ENCODE measurements at regions not wholly inside any gene's neighbourhood (a gene's known extent, or its start where the extent isn't known, plus 50 kb on each side); places are given as distances from the start of the nearest gene placed in this dataset.

DNA sequence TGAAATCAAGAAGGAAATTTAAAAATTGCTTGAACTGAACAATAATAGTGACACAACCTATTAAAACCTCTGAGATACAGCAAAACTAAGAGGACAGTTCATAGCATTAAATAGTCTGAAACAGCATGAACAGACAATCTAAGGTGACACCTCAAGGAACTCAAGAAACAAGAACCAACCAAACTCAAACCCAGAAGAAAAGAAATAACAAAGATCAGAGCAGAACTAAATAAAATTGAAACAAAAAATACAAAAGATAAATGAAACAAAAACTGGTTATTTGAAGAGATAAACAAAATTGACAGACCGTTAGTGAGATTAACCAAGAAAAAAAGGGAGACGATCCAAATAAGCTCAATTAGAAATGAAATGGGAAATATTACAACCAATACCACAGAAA is 122.8 kb upstream of the TOP3B start:
- intact Hi-C loops (cut with micrococcal nuclease) = no loop called here
- no peak for DNase-seq
- ATAC-seq = no peak

DNA sequence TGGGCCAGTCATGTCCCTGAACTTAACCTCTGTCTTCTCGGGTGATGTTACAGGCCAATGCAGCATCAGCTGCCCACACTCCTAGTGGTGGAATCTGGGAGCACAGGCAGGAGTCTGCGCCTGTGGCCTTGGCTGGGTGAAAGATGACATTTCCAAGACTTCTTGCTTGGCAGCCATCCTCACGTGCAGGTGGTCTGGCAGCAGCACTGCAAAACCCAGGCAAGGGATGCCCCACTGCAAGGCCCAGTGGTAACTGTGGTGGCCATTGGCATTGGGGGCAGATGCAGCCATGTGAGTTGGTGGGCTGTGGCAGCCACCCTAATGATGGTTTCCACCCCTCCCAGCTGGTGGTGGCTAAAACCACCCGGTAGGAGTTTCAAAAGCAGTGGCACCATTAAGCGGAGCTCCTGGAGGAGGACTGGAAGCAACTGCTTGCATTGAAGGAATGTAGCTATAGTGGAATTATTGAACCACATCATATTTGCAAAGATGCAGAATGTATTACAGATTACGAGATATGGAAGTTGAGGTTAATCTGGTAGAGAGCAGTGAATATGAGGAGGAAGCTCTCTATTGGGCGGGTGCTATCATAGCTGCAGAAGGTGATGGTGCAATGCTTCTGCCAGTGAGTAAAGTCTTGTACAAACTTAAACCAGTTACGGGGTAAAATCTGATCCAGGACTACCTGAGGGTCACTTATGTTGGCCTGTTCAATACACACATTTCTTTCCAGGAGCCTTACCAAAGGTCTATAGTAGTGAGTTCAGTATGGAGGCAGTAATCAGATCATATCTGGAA is 120.7 kb upstream of the TOP3B start:
- DNase-seq = no peak
- intact Hi-C loops (cut with micrococcal nuclease) = no loop called here

DNA sequence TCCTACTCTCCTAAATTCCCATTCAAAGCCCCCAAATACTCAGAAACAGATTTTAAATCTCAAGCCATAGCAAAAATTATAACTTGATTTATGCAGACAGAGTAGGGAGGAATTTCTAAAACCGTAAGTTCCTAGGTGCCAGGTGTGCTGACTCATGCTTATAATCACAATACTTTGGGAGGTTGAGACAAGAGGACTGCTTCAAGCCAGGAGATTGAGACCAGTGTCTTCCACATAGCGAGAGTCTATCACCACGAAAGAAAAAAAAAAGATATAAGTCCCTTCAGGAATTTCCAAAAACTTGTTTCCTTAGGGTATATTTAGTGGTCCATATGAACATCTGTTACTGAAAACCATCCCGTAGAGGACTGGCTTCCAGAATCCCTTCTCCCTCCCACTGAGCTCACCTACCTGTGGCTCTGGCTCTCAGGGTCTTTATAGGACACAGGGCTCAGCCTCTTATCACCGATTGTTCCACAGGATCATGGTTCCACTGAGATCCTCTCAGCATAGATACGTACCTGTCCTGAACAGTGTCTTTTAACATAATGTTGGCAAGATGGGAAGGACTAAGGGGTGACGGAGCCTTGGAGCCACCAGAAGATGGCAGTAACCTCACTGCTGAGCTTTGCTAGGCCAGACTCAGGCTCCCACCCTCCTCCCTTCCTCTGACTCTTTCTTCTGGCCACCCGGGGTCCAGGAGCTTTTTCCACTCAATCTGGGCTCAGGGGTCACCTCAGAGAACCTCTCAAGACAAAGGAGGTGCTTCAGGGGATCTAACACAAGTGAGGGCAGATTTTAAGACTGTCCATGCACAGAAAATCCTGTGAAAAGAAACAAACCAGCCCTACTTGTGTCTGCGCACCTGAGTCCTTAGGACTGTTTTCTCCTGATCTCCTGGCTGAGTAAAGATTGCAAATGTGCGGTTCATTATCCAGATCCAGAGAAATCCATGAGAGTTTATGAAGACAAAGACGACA is 117.5 kb upstream of the TOP3B start:
- DNase-seq (no peak), ATAC-seq (no peak)
- intact Hi-C loops (cut with micrococcal nuclease) = no loop called here

More for the DNA sequence above, 120.7 kb upstream of the TOP3B start:
- no peak for ATAC-seq

DNA sequence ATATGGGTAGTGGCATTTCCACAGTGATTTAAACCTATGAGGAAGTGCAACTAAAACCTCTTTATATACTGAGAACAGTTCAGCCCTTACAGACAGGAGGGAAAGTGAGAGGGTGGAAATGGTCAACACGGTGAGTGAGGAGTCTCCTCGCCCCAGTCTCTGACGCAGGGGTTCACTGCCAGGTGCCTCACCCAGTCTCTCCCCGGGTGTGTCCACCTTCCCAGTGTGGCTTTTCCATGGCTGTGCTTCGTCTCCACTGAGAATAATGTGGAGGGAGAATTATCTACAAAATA is 116.6 kb upstream of the TOP3B start:
- intact Hi-C loops (cut with micrococcal nuclease) = no loop called here
- DNase-seq (no peak), ATAC-seq (no peak)

DNA sequence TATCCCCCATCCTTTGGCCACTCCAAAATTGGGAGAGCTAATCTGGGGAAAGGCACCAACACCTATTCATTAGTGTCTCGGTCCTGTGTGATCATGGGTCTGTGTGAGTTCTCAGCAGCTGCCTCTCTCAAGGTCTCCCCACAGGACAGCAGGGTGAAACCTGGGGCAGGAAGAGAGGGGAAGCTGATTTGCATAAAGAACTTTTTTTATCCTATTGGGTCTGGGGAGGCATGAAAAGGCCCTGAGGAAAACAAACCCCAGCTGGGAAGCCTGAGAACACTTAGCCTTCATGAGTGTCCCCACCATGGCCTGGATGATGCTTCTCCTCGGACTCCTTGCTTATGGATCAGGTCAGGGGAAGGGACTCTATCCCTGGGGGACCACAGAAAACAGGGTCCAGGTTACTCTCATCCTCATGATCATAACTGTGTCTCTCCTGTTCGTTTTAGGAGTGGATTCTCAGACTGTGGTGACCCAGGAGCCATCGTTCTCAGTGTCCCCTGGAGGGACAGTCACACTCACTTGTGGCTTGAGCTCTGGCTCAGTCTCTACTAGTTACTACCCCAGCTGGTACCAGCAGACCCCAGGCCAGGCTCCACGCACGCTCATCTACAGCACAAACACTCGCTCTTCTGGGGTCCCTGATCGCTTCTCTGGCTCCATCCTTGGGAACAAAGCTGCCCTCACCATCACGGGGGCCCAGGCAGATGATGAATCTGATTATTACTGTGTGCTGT is 116.0 kb upstream of the TOP3B start:
- ATAC-seq = no peak
- intact Hi-C loops (cut with micrococcal nuclease) = no loop called here
- no peak for DNase-seq

DNA sequence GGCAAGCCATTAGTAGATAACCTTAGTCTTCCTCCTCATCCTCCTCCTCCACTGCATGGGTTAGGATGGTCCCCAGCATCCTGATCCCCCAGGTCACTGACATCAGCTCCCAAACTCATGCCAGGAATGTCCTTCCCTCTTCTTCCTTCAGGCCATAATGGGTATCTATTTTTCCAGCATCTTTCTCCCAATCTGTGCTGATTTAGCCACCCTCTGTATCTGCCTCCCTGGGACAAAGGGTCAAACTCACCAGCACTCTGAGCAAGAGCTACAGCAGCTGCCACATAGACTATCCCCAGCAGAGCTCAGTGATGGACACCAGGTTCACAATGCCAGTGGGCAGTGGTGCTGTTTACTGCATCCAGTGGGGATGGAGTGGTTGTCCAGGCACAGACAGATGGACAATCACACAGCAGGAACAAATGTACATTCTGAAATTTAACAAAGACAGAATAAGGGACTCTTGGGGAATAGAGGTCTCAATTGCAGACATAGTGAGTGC is 115.2 kb upstream of the TOP3B start:
- DNase-seq = no peak
- intact Hi-C loops (cut with micrococcal nuclease) = no loop called here
- ATAC-seq = no peak

DNA sequence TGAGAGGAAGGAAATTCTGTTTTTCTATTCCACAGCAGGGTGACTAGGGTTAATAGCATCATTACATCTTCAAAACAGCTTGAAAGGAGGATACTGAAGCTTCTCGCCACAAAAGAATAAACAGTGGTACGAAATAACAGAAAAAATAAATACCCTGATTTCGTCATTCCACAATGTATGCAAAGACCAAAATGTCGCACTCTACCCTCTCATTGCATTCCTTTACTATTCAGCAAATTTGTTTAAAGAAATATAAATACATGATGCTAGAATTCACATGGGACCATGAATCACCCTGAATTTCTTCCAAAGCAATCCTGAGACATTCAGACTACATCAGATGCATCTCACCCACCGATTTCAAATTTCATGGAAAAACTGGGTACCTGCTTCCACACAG is 112.3 kb upstream of the TOP3B start:
- intact Hi-C loops (cut with micrococcal nuclease) = no loop called here
- ATAC-seq = no peak

DNA sequence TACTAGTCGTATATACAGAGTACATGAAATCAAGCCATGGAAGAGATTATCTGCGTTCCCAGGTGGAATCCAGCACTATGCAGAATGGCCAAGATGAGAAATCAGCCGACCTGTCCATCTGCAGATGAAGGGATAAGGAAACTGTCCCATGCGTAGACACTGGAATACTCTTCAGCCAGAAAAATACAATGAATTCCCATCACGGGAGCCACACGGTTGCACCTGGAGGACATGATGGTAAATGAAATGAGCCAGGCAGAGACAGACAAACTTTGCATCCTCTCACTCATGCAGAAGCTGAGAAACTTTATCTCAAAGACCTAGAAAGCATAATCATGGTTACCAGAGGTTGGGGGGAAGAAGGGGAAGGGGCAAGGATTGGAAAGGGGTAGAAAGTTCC is 111.9 kb upstream of the TOP3B start:
- ATAC-seq (no peak), DNase-seq (no peak)
- intact Hi-C loops (cut with micrococcal nuclease) = no loop called here

More for the DNA sequence above, 112.3 kb upstream of the TOP3B start:
- no peak for DNase-seq

DNA sequence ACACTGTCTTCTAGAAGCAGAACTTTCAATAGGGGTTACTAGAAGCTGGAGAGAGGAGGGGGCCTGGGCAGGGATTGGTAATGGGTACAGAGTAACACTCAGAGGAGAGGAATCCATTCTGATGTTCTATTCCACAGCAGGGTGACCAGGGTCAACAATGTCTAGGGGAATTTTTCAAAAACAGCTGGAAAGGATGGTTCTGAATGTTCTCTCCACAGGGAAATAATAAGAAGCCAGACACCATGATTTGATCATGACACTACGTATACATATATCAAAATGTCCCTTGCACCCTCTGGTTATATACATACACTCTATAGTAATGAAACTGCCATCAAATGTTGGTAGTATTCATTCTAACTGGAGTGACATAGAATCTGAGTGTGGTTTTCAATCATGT is 111.2 kb upstream of the TOP3B start:
- ATAC-seq (no peak), DNase-seq (no peak)
- intact Hi-C loops (cut with micrococcal nuclease) = no loop called here

DNA sequence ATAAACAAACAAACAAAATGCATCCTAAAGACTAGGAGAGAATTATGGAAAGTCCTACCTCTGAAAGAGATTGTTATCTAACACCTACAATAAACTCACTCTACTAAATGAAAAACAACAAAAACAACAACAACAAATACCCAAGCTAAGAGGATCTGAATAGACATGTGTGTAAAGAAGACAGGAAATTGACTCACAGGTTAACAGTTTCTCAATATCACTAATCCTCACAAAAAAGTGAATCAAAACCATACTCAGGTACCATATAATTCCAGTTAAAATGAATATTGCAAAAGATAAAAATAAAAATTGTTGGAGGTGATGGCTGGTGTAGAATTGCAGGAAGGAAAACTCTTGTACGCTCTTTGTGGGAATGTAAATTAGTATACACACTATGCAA is 110.4 kb upstream of the TOP3B start:
- ATAC-seq = no peak
- intact Hi-C loops (cut with micrococcal nuclease) = no loop called here
- DNase-seq = no peak

DNA sequence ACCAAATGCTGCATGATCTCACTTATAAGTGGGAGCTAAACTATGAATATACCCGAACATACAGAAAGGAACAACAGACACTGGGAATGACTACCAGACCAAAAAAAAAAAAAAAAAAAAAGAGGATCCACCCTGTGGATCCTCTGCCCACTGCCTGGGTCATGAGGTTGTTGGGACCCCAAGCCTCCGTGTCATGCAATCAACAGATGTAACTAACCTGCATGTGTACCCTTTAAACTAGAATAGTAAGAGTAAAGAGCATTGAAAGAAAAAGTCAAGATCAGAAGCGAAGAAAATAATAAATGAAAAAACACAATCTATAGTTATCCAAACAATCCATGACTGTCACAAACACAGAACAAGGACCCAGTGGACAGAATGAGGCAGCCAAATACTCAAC is 109.5 kb upstream of the TOP3B start:
- no peak for DNase-seq
- ATAC-seq = no peak
- intact Hi-C loops (cut with micrococcal nuclease) = no loop called here

DNA sequence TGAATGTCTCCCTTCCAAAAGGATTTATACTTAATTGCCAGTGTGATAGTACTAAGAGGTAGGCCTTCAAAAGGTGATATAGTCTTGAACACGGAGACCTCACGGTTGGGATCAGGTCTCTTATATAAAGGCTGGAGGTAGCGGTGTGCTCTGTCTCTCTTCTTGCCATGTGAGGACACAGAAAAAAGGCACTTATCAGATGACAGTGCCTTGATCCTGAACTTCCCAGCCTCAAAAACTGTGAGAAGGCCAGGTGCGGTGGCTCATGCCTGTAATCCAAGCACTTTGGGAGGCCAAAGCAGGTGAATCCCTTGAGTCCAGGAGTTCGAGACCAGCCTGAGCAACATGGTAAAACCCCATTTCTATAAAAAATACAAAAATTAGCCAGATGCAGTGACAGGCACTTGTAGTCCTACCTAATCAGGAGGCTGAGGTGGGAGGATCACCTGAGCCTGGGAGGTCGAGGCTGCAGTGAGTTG is 108.9 kb upstream of the TOP3B start:
- ATAC-seq (no peak), DNase-seq (no peak)
- intact Hi-C loops (cut with micrococcal nuclease) = no loop called here

DNA sequence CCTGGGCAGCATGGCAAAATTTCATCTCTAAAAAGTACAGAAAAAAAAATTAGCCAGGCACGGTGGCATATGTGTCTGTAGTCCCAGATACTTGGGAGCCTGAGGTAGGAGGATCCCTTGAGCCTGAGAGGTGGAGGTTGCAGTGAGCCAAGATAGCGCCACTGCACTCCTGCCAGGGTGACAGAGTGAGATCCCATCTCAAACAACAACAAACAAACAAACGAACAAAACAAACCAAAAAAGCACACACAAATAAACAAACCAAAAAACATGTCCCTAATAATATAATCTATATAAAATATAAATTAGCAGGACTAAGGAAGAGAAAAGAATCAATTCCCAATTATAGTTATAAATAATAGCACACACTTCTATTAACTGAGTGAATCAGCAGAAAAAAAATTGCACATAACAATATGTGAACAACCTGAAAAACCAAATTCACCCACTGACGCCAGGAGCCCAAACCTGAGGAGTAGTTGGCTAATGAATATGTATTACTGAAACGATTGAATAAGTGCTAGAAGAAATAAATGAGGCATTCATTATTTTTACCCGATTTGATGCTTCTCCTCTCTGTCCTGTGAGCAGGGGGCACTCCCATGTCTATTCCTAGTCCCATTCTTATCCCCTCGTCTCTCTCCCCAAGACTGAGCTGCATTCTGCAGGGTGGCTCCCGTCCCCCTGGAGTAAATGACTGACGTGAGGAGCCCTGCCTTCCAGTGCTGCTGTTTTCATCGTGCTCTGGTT is 108.2 kb upstream of the TOP3B start:
- intact Hi-C loops (cut with micrococcal nuclease) = no loop called here
- no peak for DNase-seq
- ATAC-seq = no peak

DNA sequence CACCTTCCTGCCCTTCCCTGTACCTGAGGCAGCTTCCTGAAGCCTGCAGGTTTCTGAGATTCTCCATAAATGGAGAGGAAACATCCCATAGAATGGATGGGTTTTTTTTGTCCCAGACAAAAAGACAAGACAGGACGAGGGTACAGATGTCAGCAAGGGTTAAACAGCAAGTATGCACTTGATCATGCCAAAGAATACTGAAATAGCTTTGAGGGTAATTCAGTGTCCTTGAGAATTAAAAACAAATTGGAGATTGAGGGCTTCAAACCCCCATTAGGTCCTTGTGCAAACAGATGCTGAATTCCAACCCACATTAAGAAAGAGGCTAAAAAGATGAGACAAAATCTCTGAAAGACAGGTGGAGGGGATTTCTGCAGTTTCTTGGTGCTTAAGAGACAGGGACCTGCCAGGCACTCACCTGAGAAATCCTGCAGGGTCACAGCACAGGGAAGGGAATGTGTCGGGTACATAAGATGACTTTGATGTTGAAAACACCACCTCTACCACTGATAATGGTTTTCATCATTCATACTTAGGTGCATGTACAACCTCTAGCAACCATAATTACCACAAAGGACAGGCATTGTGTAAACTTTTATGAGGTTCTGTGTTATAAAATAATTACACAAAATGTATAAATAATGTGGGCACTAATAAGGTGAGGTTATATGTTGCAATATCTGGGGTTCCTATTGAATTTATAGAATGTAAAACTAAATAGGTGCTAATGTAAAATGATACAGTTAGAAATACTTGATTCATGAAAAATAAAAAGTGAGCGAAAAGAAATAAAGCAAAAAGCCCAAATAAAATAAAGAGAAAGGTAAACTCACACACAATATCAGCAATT is 107.1 kb upstream of the TOP3B start:
- DNase-seq (no peak), ATAC-seq (no peak)
- intact Hi-C loops (cut with micrococcal nuclease) = no loop called here

DNA sequence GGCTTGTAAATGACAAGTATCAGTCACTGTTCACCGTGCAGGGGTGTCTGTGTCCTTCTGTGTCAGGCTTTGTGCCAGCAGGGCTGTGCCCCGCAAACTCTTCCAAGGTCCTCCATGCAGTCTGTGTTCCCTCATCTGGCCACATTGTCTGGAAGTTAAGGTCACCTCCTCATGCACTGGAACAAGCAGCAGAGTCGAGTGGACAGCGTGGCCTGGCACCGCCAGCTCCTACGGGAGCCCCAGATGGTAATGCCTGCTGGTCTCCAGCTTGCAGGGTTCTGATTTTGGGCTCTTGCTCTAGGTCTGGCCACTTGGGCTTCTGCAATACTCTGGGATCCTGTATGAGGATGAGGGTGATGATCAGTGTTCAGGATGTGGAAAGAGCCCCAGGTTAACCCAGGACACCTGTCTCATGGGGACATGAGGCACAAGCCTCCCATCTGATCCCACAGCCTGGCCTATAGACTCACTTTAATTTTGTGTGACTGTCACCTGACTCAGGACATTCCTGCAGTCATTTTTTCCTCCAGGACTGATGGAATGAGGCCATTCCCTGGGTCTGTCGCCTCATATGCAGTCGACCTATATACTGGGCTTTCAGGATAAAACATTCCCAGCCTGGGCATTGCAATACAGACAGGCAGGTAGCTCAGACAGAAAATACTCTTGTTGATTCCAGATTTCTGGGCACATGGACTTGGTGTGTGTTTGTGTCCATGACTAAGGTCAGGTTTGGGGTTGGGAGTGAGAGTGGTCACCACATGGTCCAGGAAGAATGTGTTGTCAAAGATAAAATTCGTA is 106.3 kb upstream of the TOP3B start:
- ATAC-seq = no peak
- intact Hi-C loops (cut with micrococcal nuclease) = no loop called here
- DNase-seq = no peak

DNA sequence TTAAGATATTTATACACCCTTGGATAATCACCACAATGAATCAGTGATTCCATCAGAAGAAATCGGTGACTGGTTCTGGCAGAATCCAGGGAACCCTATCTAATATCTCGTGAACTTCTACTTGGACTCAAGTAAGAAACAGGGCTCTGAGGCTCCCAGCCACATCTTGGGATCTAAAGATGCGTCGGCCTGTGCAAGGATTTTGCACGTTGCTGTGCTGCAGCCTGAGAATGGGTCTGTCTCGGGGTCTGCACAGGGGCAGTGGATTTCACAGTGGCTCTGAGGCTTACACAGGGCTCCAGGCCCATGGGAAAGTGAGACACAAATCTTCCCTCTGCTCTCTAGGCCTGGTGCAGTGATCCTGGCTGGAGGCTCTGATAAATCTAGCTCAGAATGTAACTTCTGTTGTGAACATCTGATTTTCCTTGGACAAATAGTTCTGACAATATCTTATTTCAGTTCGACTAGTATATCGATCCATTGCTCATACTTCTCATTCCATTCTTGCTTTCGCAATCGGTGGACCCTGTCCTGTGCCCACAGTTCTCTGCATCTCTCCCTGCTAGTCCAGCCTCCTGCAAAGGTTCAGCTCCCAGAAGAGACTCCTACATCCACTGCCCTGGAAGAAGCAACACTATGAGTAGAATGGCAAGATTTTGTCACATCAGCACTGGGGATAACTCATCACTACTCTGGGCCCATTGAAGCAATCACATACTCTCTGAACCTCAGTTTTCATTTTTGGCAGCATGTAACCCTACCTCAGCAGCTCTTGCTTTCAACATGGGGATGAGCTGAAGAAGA is 105.5 kb upstream of the TOP3B start:
- ATAC-seq (no peak), DNase-seq (no peak)
- intact Hi-C loops (cut with micrococcal nuclease) = no loop called here

Measured in left ventricle myocardium superior (tissue), 1 donor.